OCI-LY7 (cell line): ENCODE measurements at regions not wholly inside any gene's neighbourhood (a gene's known extent, or its start where the extent isn't known, plus 50 kb on each side); places are given as distances from the start of the nearest gene placed in this dataset.

ENCODE experiments used
- BruUV-seq: library from RNA; stranded (reverse); fragments of 400-500 nt; replicated peaks from 2 replicates; lab custom pipeline; 2021; lab: Mats Ljungman, UMichigan
- CTCF ChIA-PET: fragments of 300-600 bp; sonication (Branson Sonifier 250); formaldehyde crosslinking; loops from one replicate; lab custom pipeline; 2022; ENCODE audit warnings: antibody characterized with exemption; ENCODE audit not compliant: unreplicated experiment; lab: Charles Lee
- POLR2A ChIA-PET: fragments of 300-600 bp; sonication (Branson Sonifier 250); formaldehyde crosslinking; loops from one replicate; lab custom pipeline; 2022; ENCODE audit warnings: antibody characterized with exemption; lab: Charles Lee
- DNase-seq: peaks from one replicate; pipeline ENCODE4 v3.0.0-alpha.2; 2015; ENCODE audit warnings: low spot score
- H2AFZ ChIP-seq: fragments of 200-600 bp; sonication (generic), shearing (Covaris generic); 2 replicates; pipeline ENCODE4 v1.6.1; 2014; ENCODE audit warnings: mild to moderate bottlenecking, antibody characterized with exemption, low read length, moderate library complexity
- H3K27ac ChIP-seq: fragments of 200-600 bp; sonication (generic); 2 replicates; pipeline ENCODE4 v1.5.1; 2014; ENCODE audit warnings: mixed run types, low read depth, mild to moderate bottlenecking, moderate library complexity, low read length, inconsistent platforms; ENCODE audit not compliant: poor library complexity, severe bottlenecking
- H3K36me3 ChIP-seq: fragments of 200-600 bp; sonication (generic); 2 replicates; pipeline ENCODE4 v1.6.1; 2014; ENCODE audit warnings: mild to moderate bottlenecking, antibody characterized with exemption, low read length, moderate library complexity, mixed read lengths; ENCODE audit not compliant: insufficient read depth
- H3K4me1 ChIP-seq: fragments of 200-600 bp; sonication (generic); 2 replicates; pipeline ENCODE4 v1.5.1; 2014; ENCODE audit warnings: mild to moderate bottlenecking, low read length; ENCODE audit not compliant: insufficient read depth, poor library complexity, severe bottlenecking
- H3K4me2 ChIP-seq: fragments of 200-600 bp; sonication (generic); 2 replicates; pipeline ENCODE4 v1.6.1; 2014; ENCODE audit warnings: mild to moderate bottlenecking, low read length
- H3K4me3 ChIP-seq: fragments of 200-600 bp; sonication (generic); 2 replicates; pipeline ENCODE4 v1.5.1; 2014; ENCODE audit warnings: mild to moderate bottlenecking, low read depth, low read length; ENCODE audit not compliant: poor library complexity, severe bottlenecking
- H3K79me2 ChIP-seq: fragments of 200-600 bp; sonication (generic); 2 replicates; pipeline ENCODE4 v1.6.1; 2016; ENCODE audit warnings: low read depth, mild to moderate bottlenecking, low read length, moderate library complexity, mixed read lengths; ENCODE audit not compliant: insufficient read depth
- H3K9me2 ChIP-seq: fragments of 200-600 bp; sonication (generic); 2 replicates; pipeline ENCODE4 v1.6.1; 2016; ENCODE audit warnings: mild to moderate bottlenecking, low read length, mixed read lengths; ENCODE audit not compliant: insufficient read depth
- H3K9me3 ChIP-seq: fragments of 200-600 bp; sonication (generic); 2 replicates; pipeline ENCODE4 v1.6.1; 2014; ENCODE audit warnings: mild to moderate bottlenecking, mixed run types, low read length, mixed read lengths
- H4K20me1 ChIP-seq: fragments of 200-600 bp; sonication (generic); 2 replicates; pipeline ENCODE4 v1.6.1; 2014; ENCODE audit warnings: mild to moderate bottlenecking, antibody characterized with exemption, low read length, moderate library complexity, mixed read lengths; ENCODE audit not compliant: insufficient read depth
- CTCF ChIP-seq: fragments of 200-600 bp; sonication (generic); conservative IDR thresholded peaks from 2 replicates; pipeline ENCODE4 v1.5.1; 2014; ENCODE audit warnings: mild to moderate bottlenecking, antibody characterized with exemption, low read length, moderate library complexity, mixed read lengths
- EZH2phosphoT487 ChIP-seq: fragments of 200-600 bp; sonication (generic); IDR thresholded peaks from 2 replicates; pipeline ENCODE4 v1.6.1; 2018; ENCODE audit warnings: low read depth, borderline replicate concordance, mild to moderate bottlenecking, mixed run types, antibody characterized with exemption, low read length, moderate library complexity, mixed read lengths
- intact Hi-C: fragments of 100-400 bp; cut with micrococcal nuclease; formaldehyde crosslinking; loops from one replicate; pipeline ENCODE4 v1.10.0; 2022; ENCODE audit not compliant: unreplicated experiment

- H3K9me2 ChIP-seq = no peaks in the 10 kb centered on the region
- ChIA-PET POLR2A (no interaction called here), CTCF (no interaction called here)
- intact Hi-C loops = no loop called here
- no TSS peak for BruUV-seq
- no peaks in the 10 kb centered on the region for H3K4me1 ChIP-seq
- no peak overlapping the region for H3K4me3 ChIP-seq
- no peaks in the 10 kb centered on the region for H3K79me2 ChIP-seq
- no peak for TF ChIP-seq EZH2phosphoT487
- no peak for TF ChIP-seq CTCF
- no peak for DNase-seq
- H4K20me1 ChIP-seq = no peaks in the 10 kb centered on the region
- H3K36me3 ChIP-seq = no peaks in the 10 kb centered on the region
- H3K9me3 ChIP-seq = no peaks in the 10 kb centered on the region
- no peak overlapping the region for H3K4me2 ChIP-seq
- no peak overlapping the region for H3K27ac ChIP-seq
- no peak overlapping the region for H2AFZ ChIP-seq
These were observed 65.3 kb upstream of the CDKN3 start for GRCh38 chr14:54331516-54331915.

- CTCF ChIA-PET = no interaction called here
These were observed 64.3 kb upstream of the CDKN3 start for GRCh38 chr14:54332490-54332889.

GRCh38 chr14:54333511-54333910, 63.3 kb upstream of the CDKN3 start:
- H3K4me3 ChIP-seq = no peak overlapping the region
- H3K4me1 ChIP-seq = no peaks in the 10 kb centered on the region
- no TSS peak for BruUV-seq
- H3K9me3 ChIP-seq = no peaks in the 10 kb centered on the region
- TF ChIP-seq CTCF (no peak), EZH2phosphoT487 (no peak)
- H4K20me1 ChIP-seq = no peaks in the 10 kb centered on the region
- DNase-seq = no peak
- H3K4me2 ChIP-seq = no peak overlapping the region
- ChIA-PET CTCF (no interaction called here), POLR2A (no interaction called here)
- no peaks in the 10 kb centered on the region for H3K79me2 ChIP-seq
- no peaks in the 10 kb centered on the region for H3K9me2 ChIP-seq
- no peak overlapping the region for H2AFZ ChIP-seq
- intact Hi-C loops = no loop called here
- no peak overlapping the region for H3K27ac ChIP-seq
- no peaks in the 10 kb centered on the region for H3K36me3 ChIP-seq

More at GRCh38 chr14:54332490-54332889, 64.3 kb upstream of the CDKN3 start:
- no peaks in the 10 kb centered on the region for H3K9me2 ChIP-seq
- H3K4me2 ChIP-seq = no peak overlapping the region
- no peak overlapping the region for H2AFZ ChIP-seq
- no peaks in the 10 kb centered on the region for H3K36me3 ChIP-seq
- no peaks in the 10 kb centered on the region for H3K9me3 ChIP-seq
- H3K4me1 ChIP-seq = no peaks in the 10 kb centered on the region
- H4K20me1 ChIP-seq = no peaks in the 10 kb centered on the region
- intact Hi-C loops = no loop called here
- no peak overlapping the region for H3K4me3 ChIP-seq
- no peak for TF ChIP-seq CTCF
- TF ChIP-seq EZH2phosphoT487 = no peak
- POLR2A ChIA-PET = no interaction called here
- no peaks in the 10 kb centered on the region for H3K79me2 ChIP-seq
- BruUV-seq = no TSS peak
- DNase-seq = no peak
- no peak overlapping the region for H3K27ac ChIP-seq
